Hepatic stellate cell (primary cell): ENCODE measurements at regions not wholly inside any gene's neighbourhood (a gene's known extent, or its start where the extent isn't known, plus 50 kb on each side); places are given as distances from the start of the nearest gene placed in this dataset.

ENCODE experiments used
- DNase-seq: peaks from one replicate; pipeline ENCODE4 v3.0.0; 2011; ENCODE audit warnings: low spot score

DNA sequence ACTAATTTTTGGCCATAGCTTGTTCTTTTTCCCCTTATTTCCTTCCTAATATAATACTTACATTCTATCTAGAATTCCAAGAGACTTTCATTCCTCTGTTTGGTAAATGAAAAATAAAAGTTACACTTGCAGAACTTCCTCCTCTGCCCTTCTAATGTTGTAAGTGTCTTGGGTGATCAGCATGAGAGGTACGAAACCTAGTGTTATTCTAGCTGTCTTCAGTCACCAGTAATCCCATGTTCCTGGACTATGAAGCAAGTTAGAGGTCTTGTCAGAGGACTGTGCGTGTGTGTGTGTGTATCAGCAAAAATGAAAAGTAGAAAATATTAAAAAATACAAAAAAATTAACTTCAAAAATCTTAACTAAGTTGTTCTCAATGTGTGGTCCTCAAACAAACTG is 307.0 kb downstream of the SPRY2 start:
- DNase-seq = no peak

DNA sequence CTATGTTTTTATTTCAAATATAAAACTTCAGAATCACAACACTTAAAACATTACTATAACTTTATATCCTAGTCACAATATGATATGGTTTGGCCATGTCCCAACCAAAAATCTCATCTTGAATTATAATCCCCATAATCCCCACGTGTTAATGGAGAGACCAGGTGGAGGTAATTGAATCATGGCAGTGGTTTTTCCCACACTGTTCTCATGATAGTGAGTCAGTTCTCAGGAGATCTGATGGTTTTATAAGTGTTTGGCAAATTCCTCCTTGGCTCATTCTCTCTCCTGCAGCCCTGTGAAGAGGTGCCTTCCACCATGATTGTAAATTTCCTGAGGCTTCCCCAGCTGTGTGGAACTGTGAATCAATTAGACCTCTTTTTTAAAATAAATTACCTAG is 307.6 kb downstream of the SPRY2 start:
- DNase-seq = no peak

DNA sequence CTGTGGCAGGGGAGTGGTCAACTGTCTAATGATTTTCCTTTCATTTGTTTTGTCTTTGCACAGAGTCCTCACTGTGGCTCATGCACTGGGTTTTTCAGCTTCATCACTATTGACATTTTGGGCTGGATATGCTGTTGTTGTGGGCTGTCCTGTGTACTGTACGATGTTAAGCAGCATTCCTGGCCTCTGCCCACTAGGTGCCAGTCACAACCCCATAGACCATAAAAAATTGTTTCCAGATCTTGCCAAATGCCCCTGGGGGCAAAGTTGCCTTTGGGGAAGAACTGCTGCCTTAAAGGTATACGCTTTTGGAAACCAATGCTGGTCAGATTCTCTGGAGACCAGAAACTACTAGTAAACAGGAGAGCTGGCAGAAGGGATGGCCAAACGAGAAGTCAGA is 310.4 kb downstream of the SPRY2 start:
- no peak for DNase-seq

DNA sequence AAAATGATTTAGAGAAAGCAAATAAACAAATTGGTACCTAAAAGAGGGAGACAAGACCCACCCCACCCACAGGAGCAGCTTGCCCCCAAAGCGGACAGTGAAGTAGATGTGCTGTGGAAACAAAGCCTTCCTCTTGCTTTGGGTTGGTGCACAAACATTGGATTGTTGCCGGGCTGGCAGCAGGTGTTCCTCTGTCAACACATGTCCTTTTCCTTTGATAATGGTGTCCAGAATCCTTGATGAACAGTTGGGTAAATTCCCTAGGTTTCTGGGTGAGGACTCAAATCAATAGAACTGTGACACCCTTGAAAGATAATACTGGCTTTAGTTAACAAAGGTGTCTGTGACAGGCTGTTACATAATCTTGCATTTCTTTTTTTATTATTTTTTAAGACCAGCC is 311.8 kb downstream of the SPRY2 start:
- DNase-seq = no peak

DNA sequence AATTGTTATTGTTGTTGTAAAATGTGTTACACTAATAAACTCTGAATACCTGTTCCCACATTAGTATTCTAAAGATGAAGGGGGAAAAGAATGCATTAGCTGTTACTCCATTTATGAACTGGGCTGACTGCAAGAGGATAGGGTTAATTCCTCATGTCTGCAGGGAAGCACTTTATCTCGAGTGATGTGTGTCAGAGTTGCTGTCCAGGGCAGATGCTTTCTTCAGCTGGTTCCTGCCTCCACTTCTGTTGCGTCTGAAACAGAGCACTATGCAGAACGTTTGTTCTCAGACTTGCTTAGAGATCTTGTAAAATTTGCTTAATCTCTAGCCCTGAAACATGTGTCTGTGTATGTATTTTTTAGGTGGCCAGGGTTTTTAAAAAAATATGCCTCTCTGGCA is 318.8 kb downstream of the SPRY2 start:
- DNase-seq = no peak

DNA sequence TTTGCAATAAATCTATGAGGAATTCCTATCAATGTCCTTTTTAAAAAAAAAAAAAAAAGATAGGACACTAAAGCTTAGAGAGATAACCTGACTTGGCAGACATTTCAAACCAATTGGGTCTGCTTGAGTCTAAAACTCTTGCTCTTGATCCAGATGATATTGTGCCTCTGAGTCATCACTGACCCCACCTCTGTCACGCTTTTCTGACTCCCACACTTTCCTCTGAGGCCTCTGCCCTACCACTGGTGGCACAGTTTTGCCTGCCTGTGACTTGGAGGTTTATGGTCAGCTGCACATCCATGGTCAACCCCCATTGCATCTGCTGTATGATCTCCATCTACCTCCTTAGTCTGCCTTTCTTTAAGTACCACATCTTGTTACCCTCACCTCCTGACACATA is 328.7 kb downstream of the SPRY2 start:
- no peak for DNase-seq

DNA sequence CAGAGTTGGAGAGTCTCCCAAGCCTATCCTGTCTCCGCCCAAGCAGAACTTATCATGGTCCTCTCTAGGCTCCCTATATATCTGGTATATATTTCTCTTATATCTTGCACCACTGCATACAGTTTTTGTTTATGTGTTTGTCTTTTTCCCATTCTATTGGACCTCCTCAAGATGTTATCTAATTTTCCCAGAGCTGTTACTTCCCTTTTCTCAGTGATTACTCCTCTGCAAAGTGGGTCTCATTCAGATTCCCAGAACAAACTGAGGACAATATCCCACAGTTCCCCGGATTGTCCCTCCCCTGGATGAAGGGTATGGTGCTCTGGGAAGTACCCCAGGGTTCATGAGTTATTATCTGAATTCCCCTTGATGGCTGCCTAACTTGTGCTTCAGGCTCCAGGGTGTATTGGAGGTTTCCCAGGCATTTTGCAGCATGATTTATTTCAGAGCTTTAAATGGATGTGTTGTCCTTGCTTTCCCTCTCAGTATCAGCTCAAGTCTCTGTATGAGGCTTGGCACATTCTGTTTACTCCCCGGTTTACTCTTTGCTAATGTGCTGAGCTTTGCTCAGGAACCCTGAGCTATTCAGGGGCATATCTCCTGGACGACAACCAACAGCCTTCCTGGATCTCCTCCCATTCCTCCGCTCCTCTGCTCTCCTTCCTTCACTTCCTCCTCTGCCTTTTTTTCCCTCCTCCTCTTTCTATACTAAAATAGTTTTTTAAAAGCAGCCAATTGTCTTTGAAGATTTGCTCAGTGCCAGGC is 329.3 kb downstream of the SPRY2 start:
- DNase-seq = no peak

DNA sequence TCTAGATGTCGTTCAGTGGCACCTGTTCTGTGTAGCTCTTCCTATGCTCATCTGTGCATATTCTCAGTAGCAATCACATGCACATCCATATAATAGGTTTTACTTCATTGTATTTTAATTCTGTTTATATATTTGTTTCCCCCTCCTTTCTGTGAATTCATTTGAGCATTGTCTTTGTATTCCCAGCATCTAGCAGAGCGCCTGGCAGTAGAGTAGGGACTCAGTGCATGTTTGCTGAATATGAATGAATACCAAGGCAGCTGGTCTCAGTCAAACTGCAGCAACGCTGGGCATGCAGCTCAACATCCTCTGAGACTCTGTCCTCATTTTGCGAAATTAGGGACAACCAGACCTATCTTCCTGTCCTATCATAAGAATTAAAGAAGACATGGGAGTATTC is 330.1 kb downstream of the SPRY2 start:
- no peak for DNase-seq

DNA sequence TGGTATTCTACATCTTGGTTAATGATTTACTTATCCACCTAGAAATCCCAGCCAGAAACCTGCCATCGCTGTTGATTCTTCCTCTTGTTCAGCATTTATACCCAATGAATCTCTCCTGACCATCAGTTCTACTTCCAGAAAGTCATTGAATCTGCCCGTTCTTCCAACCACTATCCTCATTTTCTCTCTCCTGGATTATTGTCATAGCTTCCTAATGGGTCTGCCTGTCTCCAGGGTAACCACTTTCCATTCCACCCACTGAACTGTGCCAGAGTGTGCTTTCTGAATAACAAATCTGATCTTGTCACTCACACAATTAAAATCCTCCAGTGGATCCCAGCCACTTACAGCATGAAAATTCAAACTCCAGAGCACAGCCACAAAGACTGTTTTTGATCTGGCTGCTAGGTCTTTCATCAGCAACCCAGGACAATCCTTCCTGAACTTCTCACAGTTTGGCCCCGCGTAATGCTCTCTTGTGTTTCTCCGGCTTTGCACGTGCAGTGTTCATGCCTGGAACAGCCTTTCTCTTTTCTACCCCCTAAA is 330.6 kb downstream of the SPRY2 start:
- no peak for DNase-seq

DNA sequence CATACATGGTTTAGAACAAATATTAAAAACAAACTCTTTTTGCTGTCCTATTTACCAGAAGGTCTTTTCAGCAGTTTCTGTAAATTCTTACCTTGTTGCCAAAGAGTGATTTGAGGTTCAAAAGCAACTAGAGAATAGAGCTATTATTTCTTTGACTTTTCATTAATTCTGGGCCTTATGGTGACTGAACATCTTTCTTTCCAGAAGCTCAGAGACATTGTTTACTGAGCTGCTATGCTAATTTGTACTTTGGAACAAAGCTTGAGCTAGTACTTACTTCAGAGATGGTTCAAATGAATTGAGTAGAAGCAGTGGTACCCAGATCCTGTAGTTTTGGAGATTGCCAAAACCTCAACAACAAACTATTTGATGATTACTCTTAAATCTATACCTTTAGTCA is 331.2 kb downstream of the SPRY2 start:
- no peak for DNase-seq

DNA sequence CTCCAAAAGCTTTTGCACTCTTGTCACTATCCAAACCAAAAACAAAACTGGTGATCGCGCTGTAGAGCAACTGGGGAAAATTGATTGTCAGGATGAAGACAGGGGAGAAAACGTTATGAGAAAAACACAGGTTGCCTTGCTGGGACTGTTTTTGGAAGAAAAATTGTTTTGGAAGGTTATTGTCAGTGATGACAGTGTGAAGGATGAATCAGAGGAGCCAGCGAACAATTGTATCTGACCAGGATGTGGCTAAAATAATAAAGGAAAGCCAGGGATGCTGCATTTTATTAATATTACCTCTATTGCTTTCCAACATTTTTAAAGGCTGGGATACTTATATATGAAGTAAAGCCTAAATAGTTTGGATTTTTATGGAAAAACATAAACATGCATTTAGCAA is 334.0 kb downstream of the SPRY2 start:
- DNase-seq = no peak

DNA sequence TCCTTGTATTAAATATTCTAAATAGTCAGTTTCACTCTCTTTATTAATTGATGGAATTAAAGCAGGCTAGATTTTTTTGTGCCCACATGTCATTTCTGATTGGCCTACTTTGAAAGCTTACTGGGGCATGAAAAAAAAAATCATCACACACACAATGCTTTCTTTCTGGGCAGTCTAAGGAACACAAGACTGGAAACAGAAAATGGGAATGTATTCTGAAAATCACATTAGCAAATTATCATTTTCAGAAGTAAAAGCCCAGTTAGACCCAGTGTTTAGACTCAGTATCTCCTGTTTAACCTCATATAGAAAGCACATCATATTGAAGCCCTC is 339.4 kb downstream of the SPRY2 start:
- DNase-seq = no peak

DNA sequence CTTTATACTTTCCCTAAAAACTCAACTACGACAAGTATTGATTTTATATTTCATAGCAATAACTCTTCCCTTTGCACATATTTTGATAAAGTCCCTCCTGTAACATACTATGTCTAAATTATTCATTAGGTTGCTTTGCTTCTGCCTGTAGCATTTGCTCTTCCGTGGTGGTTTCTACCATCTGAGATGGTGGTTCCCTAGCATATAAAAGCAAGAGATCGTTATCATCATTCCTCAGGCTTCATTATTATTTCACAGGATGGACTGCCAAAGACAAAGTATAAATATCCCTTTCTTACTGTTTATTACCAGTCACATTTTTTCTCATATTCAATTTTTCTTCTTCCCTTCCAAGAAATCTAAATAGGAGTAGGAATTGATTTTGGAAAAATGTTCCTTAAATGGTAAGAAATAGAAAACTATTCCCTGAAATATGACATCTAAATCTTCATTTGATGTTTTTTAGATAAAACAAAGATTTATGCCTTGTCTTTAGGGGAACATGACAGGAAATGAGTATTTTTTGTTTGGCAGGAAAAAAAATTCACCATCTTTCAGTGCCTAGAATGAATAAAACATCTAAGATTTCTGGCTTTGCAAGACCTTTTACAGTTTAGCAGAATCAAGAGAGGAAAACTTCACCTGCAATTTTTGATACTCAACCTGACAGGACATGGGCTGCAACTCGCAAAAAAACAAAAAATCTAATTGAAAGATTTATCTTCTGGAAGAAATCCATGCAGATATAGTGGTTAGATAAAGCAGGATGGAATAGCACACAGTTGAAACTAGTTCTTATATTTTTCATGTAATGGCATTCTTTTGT is 340.0 kb downstream of the SPRY2 start:
- DNase-seq = no peak

DNA sequence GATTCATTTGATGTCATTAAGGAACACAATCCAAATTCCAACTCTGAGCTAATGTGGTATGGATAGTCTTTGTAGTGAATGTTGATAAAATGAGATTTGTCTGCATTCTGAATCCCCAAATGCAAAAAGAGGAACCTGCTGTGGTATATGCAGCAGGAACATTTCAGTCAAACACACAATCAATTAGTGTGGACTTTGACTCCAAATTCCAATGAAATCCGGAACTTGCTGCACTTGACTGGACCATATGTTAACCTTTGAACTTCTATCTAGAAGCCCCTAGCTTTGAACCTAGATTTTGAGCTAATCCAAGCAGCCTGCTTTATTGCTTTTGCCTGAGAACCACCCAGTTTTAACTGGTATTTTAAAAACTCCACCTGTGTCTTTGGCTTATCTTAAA is 341.3 kb downstream of the SPRY2 start:
- no peak for DNase-seq

DNA sequence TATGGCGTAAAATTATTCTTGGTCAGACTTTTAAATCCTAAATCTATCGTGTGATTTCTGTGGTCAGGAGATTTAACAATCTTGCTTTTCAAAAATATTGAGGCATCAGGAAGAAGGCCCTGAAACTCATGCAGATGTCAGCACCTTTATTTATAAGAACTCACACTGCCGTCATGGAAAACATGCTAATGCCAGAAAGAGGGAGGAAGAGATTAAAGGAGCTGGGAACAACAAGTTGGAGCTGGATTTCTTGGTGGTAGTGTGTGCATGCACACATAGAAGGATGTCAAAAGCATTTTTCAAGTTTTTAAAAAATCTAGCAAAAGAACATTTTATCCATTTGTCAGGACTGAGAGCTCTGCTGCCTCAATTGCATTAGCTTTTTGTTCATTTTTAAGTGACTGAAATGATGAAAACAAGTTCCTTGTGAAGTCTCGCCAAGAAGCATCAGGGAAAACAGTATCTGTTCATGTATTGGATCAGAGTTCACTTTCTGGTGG is 342.5 kb downstream of the SPRY2 start:
- DNase-seq = no peak

DNA sequence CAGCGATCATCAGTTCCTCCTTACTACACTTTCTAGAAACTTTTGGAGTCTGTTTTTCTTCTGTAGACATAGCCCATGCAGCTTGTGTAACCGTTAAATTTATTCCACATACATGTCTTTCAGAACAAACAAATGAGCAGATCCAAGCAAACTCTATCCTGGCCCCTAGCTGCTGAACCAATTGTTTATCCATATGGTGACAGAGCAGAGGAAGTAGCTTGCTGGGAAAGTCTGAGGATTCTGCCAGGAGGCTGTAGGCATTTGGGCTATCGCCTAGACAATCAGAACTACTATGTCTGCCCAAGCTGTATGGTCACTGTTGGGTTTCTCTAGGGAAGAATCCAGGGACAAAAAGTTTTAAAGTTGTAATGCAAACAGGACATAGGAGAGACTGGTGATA is 343.7 kb downstream of the SPRY2 start:
- DNase-seq = no peak

DNA sequence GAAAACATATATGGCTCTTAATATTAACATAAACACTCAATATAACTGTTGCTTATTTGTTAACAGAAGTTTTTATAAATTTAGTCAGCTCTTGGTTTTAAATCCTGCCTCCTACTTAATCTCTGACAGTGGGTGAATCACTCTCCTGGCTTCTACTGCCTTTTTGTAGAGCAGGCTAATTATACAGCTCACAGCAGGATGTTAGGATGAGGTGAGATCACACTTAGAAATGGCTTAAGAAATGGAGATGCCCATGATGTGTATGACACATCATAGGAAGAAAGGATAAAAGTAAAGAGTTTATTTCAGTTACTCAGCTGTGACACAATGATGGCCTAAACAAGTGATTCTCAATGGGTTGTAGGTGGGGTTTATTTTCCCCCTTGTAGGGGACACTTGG is 345.6 kb downstream of the SPRY2 start:
- no peak for DNase-seq

DNA sequence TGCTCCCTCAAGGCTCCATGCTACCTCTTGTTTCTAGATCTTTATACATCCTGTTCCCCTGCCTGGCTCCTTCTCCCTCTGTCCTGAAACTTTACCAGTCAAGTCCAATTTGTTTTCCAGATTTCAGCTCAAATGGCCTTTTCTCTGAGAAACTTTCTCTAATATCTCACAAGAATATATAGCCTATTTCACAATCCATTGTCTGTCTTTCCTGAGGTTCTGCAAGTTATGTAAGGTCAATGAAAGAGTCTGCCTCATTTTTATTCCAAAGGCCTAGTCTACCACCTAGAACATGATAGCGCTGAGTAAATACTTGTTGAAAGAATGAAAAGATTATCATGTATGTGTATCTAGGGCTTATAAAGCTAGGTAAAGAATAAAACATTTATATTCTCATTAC is 348.8 kb downstream of the SPRY2 start:
- DNase-seq = no peak

DNA sequence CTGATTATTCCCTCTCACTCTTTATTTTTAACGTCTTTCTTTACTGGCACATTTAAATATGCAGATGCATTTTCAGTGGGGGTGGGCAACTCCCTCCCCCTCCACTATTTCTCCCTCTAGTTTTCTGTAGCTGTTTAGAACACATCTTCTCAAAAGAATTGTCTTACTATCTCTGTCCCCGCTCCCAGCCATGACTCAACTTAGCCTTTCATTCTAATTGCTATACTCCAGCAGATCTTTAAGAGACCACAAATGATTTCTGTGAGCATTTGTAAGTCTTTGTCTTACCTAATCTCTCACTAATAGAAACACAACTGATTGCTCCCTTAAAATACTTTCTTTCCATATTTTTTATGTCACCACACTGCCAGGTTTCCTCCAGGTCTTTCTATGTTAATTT is 350.9 kb downstream of the SPRY2 start:
- no peak for DNase-seq

DNA sequence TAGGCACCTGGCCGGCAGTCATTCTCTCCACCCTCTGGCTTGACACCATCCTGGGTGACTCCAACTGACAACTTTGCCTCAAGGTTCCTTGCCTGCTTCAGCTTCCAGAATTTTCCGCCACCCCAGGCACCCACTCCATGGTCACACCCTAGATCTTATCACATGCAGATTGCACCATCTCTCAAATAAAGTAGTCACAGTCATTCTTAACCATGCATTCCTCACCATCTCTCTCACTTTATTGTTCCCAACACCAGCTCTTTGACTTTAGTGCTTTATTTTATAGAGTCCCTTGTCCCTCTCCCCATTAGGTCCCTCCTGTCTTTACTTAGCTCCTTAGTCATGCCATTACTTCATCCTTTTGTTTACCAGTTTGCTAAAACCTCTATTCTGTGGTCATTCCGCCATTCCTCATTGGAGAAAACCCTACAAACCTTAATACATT is 351.7 kb downstream of the SPRY2 start:
- no peak for DNase-seq

DNA sequence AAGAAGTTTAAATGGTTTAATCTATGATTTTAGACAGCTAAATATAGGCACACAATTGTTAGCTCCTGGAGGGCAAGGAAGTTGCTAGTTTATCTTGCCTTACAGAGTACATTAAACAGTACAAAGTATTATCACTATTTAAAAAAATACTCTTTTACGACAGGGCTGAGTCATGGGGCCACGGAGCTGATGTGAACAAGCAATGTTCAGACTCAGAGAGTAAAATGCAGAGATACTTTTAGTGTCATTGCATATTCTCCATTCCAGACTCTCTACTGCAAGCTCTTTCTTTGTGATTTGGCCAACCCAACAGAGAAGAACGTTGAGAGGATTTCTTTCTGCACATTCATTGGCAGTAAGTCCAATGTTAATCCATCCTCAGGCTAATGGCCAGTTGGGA is 352.4 kb downstream of the SPRY2 start:
- peak; percentile 19 for DNase-seq

DNA sequence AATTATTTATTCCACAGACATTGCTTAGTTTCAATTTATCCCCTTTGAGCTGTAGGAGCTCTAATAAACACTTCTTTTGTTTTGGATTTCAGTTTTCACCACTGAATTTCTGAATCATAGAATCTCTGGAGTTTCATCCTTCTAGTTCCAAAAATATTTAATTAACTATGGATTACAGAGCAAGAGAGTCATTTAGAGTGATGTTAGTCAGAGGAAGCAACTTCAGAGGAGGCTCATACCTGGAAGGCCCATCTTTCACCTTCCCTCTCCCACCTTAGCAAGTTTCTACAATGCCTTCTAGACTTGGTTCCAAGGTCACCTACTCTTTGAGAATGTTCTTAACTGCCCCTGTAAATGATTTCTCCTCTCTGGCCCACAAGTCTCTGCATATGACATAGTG is 353.2 kb downstream of the SPRY2 start:
- no peak for DNase-seq

DNA sequence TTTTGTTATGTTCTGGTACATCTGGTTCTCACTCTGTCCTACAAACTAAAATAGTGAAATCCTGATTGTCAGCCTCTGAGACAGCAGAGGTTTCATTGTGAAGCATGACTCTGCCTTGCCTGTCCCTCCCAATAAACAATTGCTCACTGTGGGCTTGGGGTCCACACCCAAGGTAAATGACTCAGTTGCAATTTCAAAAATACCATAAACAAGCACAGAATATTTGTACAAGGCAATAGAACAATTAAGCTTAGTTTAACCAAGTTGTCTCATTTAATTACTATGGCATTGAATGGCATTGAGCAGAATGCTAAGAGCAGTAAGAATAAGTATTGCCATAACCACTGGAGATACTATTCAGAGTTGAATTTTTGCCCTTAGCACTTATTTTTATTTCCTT is 353.6 kb downstream of the SPRY2 start:
- no peak for DNase-seq
